T-helper 17 cell (primary cell): ENCODE measurements at regions not wholly inside any gene's neighbourhood (a gene's known extent, or its start where the extent isn't known, plus 50 kb on each side); places are given as distances from the start of the nearest gene placed in this dataset.

Experiments used
- ATAC-seq: fragments of 150-1000 bp; cut with Tn5 transposase; 2 replicates; pipeline ENCODE4 v1.10.0; 2021; ENCODE audit warnings: mild to moderate bottlenecking, moderate library complexity
- DNase-seq, 3 donors: peaks; one replicate each; pipeline versions ENCODE4 v3.0.0 to v3.0.0-alpha.2; 2020 to 2021
- H3K9me3 ChIP-seq: one replicate; pipeline ENCODE4 v1.7.0; 2013; ENCODE audit warnings: low read length, mild to moderate bottlenecking; ENCODE audit not compliant: control insufficient read depth, poor library complexity, severe bottlenecking
- H3K27ac Mint-ChIP-seq: one replicate; pipeline ENCODE4 v1.8.0; 2022; ENCODE audit warnings: mild to moderate bottlenecking, moderate library complexity, mixed read lengths
- H3K27me3 Mint-ChIP-seq: one replicate; pipeline ENCODE4 v1.8.0; 2022; ENCODE audit warnings: mixed read lengths
- H3K36me3 Mint-ChIP-seq: one replicate; pipeline ENCODE4 v1.8.0; 2022; ENCODE audit warnings: low read depth, mixed read lengths
- H3K4me1 Mint-ChIP-seq: one replicate; pipeline ENCODE4 v1.8.0; 2022; ENCODE audit warnings: mild to moderate bottlenecking, mixed read lengths
- H3K4me3 Mint-ChIP-seq: one replicate; pipeline ENCODE4 v1.8.0; 2022; ENCODE audit warnings: mild to moderate bottlenecking, moderate library complexity, mixed read lengths

DNA sequence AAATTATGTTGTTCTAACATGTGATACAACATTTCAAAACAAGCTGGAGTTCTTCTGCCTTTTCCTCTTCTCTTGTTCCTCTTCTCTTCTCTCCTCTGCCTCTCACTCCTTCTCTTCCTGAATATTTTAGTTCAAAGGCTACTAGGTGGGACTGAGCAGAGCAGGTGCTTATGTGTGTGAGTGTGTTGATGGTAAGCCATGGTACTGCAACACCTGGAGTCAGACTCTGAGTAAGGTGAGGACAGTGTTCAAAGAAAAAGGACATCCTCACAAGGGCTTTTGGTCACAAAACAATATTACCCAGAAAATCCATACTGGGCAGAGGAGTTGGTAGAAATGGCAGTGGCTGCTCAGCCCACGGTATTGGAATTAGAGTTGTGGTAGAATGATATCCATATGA, 1188.7 kb downstream of the SLITRK1 start:
- no peak for DNase-seq
- no peak for ATAC-seq
- H3K27ac Mint-ChIP-seq, result no peak overlapping the region
- H3K4me3 Mint-ChIP-seq, result no peak overlapping the region
- H3K36me3 Mint-ChIP-seq, result no peaks in the 10 kb centered on the region
- no peaks in the 10 kb centered on the region for H3K9me3 ChIP-seq
- H3K27me3 Mint-ChIP-seq, result no peaks in the 10 kb centered on the region
- H3K4me1 Mint-ChIP-seq, result peaks cover 8% of the 10 kb centered on the region

DNA sequence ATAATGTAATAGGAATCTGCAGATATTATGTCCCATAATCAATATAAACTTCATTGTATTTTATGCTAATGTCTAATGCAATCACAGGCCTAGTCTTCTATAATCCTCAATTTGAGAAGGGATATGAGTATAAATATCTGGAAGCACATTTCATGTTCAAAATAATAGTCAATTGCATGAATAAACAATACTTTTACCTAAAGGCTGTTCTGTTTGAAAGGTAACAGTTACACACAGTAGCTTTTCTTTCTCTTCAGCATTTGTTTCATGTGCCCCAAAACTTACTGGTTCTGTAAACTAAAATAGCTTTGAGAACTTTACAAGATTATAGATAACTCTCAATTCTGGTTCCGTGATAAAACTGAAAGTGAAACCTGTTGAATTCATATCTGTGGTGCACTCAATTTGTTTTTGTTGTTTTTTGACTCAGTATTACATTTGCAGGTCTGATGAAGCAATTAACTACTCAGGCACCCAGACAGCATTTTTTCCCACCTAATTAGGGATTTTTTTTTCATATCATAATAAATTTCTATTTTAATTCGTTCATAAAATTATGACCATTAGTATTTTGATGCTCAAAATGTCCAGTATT, 1193.8 kb downstream of the SLITRK1 start:
- no peaks in the 10 kb centered on the region for H3K27me3 Mint-ChIP-seq
- peaks cover 10% of the 10 kb centered on the region for H3K4me1 Mint-ChIP-seq
- no peaks in the 10 kb centered on the region for H3K9me3 ChIP-seq
- H3K27ac Mint-ChIP-seq, result peak overlapping the region; percentile 66
- DNase-seq (no peak), ATAC-seq (peak; percentile 48)
- peak overlapping the region; percentile 89 for H3K4me3 Mint-ChIP-seq
- no peaks in the 10 kb centered on the region for H3K36me3 Mint-ChIP-seq

DNA sequence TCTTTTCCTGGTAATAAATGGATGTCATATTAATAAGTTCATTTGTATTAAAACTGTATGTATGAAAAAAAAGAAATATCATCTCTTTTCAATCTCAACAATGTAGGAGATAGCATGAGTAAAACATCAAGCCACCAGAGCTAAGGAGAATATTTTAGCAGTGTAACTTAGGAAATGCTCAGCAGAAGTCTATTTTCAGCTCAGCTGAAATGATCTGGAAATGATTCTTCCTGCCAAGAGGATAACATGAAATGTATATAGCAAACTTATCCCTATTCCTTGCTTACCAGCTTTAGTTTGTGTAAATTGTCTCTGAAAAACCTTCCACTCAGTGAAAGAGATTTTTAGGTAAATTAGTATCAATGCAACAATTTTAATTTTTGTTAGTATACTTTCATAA, 1194.4 kb downstream of the SLITRK1 start:
- H3K4me1 Mint-ChIP-seq, result peaks cover 10% of the 10 kb centered on the region
- peak overlapping the region; percentile 66 for H3K27ac Mint-ChIP-seq
- H3K27me3 Mint-ChIP-seq, result no peaks in the 10 kb centered on the region
- ATAC-seq, result no peak
- DNase-seq, result no peak
- no peak overlapping the region for H3K4me3 Mint-ChIP-seq
- no peaks in the 10 kb centered on the region for H3K9me3 ChIP-seq
- no peaks in the 10 kb centered on the region for H3K36me3 Mint-ChIP-seq

DNA sequence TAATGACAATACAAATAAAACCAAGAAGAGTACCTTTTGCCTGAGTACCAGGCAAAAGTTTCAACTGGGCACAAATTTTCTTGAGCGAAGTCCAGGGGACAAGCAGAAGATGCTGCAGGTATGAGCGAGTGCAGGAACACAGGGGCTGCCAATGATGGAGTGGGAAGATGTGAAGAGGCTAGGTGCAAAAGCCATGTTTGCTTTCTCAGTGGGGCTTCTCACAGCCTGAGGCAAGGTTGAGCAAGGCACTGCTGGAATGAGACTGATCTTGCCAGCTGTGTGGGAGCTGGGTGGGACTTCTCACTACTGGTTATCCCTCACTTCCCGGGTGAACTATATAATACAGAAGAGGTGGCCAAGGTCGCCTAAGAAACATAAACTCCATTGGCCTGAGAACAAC, 1200.7 kb downstream of the SLITRK1 start:
- H3K27me3 Mint-ChIP-seq, result no peaks in the 10 kb centered on the region
- no peak overlapping the region for H3K4me3 Mint-ChIP-seq
- no peaks in the 10 kb centered on the region for H3K9me3 ChIP-seq
- H3K27ac Mint-ChIP-seq, result no peak overlapping the region
- no peak for DNase-seq
- no peak for ATAC-seq
- no peaks in the 10 kb centered on the region for H3K36me3 Mint-ChIP-seq
- no peaks in the 10 kb centered on the region for H3K4me1 Mint-ChIP-seq

DNA sequence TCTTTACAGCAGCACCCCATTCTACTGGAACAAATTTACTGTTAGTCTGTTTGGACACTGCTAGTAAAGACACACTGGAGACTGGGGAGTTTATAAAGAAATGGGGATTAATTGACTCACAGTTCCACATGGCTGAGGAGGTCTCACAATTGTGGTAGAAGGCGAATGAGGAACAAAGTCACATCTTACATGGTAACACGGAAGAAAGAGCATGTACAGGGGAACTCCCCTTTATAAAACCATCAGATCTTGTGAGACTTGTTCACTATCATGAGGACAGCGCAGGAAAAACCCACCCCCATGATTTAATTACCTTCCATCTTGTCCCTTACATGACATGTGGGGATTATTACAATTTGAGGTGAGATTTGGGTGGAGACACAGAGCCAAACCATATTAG, 1204.2 kb downstream of the SLITRK1 start:
- ATAC-seq, result no peak
- no peaks in the 10 kb centered on the region for H3K4me1 Mint-ChIP-seq

GRCh38 chr13:82675024-82675423, 1207.2 kb downstream of the SLITRK1 start:
- H3K4me3 Mint-ChIP-seq, result no peak overlapping the region
- H3K27ac Mint-ChIP-seq, result no peak overlapping the region
- no peaks in the 10 kb centered on the region for H3K27me3 Mint-ChIP-seq
- DNase-seq (no peak), ATAC-seq (no peak)
- no peaks in the 10 kb centered on the region for H3K9me3 ChIP-seq
- H3K4me1 Mint-ChIP-seq, result no peaks in the 10 kb centered on the region
- no peaks in the 10 kb centered on the region for H3K36me3 Mint-ChIP-seq

More for the DNA sequence above, 1204.2 kb downstream of the SLITRK1 start:
- H3K4me3 Mint-ChIP-seq, result no peak overlapping the region
- H3K36me3 Mint-ChIP-seq, result no peaks in the 10 kb centered on the region
- H3K27me3 Mint-ChIP-seq, result no peaks in the 10 kb centered on the region
- no peaks in the 10 kb centered on the region for H3K9me3 ChIP-seq
- DNase-seq, result no peak
- no peak overlapping the region for H3K27ac Mint-ChIP-seq

DNA sequence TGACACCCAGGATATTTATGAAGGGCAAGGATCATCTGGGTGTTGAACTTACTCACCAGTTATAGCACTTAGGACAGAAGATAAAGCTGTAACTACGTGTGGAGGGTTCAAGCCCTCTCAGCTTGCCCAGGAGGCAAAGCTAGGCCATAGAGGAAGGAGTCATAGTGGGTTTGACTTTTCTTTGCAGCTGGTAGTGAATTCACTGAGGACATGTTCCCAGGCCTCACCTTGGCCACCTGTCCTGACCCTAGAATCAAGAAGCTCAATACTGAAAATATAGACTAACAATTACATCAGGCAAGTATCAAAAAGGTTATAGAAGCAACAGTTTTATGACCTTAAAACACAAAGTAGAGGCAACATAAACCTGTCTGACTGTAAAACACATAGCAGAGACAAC, 1207.7 kb downstream of the SLITRK1 start:
- ATAC-seq (no peak), DNase-seq (no peak)
- H3K4me1 Mint-ChIP-seq, result no peaks in the 10 kb centered on the region
- H3K27ac Mint-ChIP-seq, result no peak overlapping the region
- no peak overlapping the region for H3K4me3 Mint-ChIP-seq
- H3K9me3 ChIP-seq, result no peaks in the 10 kb centered on the region
- no peaks in the 10 kb centered on the region for H3K36me3 Mint-ChIP-seq
- no peaks in the 10 kb centered on the region for H3K27me3 Mint-ChIP-seq

GRCh38 chr13:82672248-82672647, 1210.0 kb downstream of the SLITRK1 start:
- Mint-ChIP-seq H3K27ac (no peak overlapping the region), H3K4me3 (no peak overlapping the region), H3K27me3 (no peaks in the 10 kb centered on the region), H3K4me1 (no peaks in the 10 kb centered on the region), H3K36me3 (no peaks in the 10 kb centered on the region)
- no peak for DNase-seq
- no peaks in the 10 kb centered on the region for H3K9me3 ChIP-seq
- ATAC-seq, result no peak

DNA sequence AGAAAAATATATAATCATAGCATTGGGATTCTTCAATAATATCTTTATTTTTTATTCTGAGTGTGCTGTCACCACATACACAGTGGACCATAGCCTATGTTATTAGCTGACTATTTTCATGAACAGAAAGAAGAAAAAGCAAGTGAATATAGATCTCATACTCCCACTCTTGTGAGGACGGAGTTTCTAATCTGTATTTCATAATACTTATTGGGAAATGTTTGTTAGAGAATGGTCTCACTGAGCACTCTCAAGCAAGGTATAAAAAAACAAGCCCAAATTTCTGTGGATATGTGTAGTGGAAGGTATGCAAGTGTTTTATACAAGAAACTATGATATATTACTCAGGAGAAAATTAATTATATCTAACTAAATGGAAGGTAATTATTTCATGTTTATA, 1218.1 kb downstream of the SLITRK1 start:
- Mint-ChIP-seq H3K27me3 (no peaks in the 10 kb centered on the region), H3K27ac (no peak overlapping the region), H3K36me3 (no peaks in the 10 kb centered on the region), H3K4me3 (no peak overlapping the region), H3K4me1 (no peaks in the 10 kb centered on the region)
- ATAC-seq (no peak), DNase-seq (no peak)
- peaks cover 4% of the 10 kb centered on the region for H3K9me3 ChIP-seq

GRCh38 chr13:82661126-82661525, 1221.1 kb downstream of the SLITRK1 start:
- Mint-ChIP-seq H3K4me1 (no peaks in the 10 kb centered on the region), H3K36me3 (no peaks in the 10 kb centered on the region), H3K4me3 (no peak overlapping the region), H3K27me3 (no peaks in the 10 kb centered on the region), H3K27ac (no peak overlapping the region)
- DNase-seq, result no peak
- H3K9me3 ChIP-seq, result peaks cover 4% of the 10 kb centered on the region
- ATAC-seq, result no peak

DNA sequence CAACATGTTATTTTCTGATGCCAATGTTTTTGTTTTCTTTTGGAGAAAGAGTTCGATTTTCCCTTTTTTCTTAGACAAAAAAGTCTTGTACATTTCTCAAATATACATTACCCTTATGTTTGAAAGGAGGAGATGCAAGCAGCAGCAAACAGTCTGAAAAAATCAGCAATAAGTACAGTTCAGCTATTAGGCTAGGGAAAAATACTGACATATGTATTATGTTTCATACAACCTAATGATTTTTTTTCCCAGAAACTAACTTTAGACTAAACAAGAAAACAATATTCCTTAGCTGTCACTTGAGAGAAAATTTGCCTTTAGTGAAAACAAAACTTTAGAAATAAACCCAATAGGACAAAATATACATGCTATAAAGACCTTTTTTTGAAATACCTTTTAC, 1223.5 kb downstream of the SLITRK1 start:
- Mint-ChIP-seq H3K27ac (no peak overlapping the region), H3K27me3 (no peaks in the 10 kb centered on the region), H3K4me3 (no peak overlapping the region), H3K36me3 (no peaks in the 10 kb centered on the region), H3K4me1 (no peaks in the 10 kb centered on the region)
- DNase-seq (no peak), ATAC-seq (no peak)
- no peaks in the 10 kb centered on the region for H3K9me3 ChIP-seq

- H3K4me1 Mint-ChIP-seq, result no peaks in the 10 kb centered on the region
- no peaks in the 10 kb centered on the region for H3K27me3 Mint-ChIP-seq
- no peaks in the 10 kb centered on the region for H3K36me3 Mint-ChIP-seq
- no peaks in the 10 kb centered on the region for H3K9me3 ChIP-seq
- no peak overlapping the region for H3K27ac Mint-ChIP-seq
- no peak overlapping the region for H3K4me3 Mint-ChIP-seq
- DNase-seq (no peak), ATAC-seq (no peak)
These were observed 1224.8 kb downstream of the SLITRK1 start for GRCh38 chr13:82657471-82657870.

DNA sequence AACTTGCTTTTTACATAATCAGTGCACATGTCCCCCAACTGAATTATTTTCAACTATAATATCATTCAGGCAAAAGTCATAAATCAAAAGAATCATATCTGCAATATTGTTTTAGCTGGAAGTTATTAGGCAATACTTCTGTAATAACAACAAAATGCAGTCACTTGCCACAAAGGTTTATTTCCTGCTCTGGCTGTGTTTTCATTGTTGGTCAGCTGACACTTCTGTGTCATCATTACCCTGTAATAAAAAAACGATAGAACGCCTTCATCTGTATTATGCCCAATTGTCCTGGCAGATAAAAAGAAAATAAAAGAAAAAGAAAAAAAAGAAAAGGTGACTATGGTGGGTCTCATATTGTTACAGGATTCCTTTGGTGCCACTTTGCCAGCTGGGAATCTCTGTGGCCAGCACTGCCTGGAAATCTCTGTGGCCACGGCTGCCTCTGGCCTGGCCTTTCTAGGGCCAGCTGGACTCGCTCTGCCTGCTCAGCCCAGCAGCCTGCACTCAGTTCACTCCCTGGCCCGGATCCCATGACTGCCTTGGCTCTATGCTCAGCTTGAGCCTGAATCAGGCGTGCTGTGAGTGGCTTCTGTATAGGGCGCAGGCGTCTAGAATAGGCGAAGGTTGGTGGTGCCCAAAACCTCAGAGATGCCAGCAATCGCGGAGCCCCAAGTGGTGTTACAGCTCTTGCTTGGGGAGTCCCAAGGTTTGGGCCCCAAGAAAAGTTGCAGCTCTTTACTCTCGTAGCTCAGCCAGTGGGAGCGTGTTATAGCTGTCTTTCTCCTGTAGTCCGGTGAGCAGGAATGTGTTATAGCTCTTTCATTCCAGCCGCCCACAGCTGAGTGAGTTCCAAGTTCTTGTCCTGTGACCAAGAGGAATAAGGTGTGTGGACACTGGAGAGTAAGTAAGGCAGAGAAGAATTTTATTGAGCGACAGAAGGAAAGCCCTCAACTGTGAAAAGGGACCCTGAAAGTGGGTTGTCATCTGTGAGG, 1227.1 kb downstream of the SLITRK1 start:
- Mint-ChIP-seq H3K4me1 (no peaks in the 10 kb centered on the region), H3K27ac (no peak overlapping the region), H3K4me3 (no peak overlapping the region), H3K36me3 (no peaks in the 10 kb centered on the region), H3K27me3 (no peaks in the 10 kb centered on the region)
- H3K9me3 ChIP-seq, result no peaks in the 10 kb centered on the region
- DNase-seq (no peak), ATAC-seq (no peak)

DNA sequence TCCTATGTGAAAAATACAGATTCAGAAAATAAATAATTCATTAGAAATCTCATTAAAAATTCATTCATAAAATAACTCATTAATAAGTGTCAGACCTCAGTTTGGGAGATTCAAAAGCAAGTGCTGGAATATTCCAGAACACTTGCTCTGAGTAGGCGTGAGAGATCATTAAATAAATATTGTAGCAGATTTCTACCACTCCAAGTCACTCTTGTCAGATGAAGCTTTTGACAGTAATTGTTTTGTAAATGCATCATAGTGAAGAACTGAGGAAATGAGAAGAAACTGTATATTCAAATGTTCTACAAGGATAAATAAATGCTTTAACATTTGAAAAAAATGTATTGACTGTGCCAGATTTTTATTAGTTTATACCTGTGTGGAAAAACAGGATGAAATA, 1228.1 kb downstream of the SLITRK1 start:
- DNase-seq (no peak), ATAC-seq (no peak)
- H3K4me1 Mint-ChIP-seq, result no peaks in the 10 kb centered on the region
- no peaks in the 10 kb centered on the region for H3K36me3 Mint-ChIP-seq
- no peak overlapping the region for H3K27ac Mint-ChIP-seq
- no peak overlapping the region for H3K4me3 Mint-ChIP-seq
- H3K27me3 Mint-ChIP-seq, result no peaks in the 10 kb centered on the region
- H3K9me3 ChIP-seq, result no peaks in the 10 kb centered on the region
